ENCODE measurements at regions not wholly inside any gene's neighbourhood (a gene's known extent, or its start where the extent isn't known, plus 50 kb on each side); places are given as distances from the start of the nearest gene placed in this dataset.

DNA sequence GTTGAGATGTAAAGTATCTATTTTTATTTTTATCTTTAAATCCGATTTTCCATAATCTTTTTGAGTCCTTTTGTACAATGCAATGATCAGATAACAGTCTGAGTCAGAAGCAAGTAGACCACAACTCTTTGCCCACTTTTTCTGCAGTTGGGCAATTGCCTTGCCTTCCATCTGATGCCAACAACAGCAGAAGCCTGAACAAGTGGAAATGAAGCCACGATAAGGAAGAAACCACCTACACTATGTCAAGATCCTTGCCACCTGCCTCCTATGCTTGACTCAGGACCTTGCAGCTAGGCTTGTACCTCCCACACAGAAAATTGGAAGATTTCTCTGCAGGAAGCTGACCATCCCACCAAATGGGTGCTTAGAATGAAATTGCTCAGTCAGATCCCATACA, 78.6 kb downstream of the ANXA1 start:
- no peak for TF ChIP-seq EZH2phosphoT487 (IDR thresholded peaks at IDR 0.05; ENCODE audit: borderline replicate concordance, low read length)
- TF ChIP-seq, protein P1, sequence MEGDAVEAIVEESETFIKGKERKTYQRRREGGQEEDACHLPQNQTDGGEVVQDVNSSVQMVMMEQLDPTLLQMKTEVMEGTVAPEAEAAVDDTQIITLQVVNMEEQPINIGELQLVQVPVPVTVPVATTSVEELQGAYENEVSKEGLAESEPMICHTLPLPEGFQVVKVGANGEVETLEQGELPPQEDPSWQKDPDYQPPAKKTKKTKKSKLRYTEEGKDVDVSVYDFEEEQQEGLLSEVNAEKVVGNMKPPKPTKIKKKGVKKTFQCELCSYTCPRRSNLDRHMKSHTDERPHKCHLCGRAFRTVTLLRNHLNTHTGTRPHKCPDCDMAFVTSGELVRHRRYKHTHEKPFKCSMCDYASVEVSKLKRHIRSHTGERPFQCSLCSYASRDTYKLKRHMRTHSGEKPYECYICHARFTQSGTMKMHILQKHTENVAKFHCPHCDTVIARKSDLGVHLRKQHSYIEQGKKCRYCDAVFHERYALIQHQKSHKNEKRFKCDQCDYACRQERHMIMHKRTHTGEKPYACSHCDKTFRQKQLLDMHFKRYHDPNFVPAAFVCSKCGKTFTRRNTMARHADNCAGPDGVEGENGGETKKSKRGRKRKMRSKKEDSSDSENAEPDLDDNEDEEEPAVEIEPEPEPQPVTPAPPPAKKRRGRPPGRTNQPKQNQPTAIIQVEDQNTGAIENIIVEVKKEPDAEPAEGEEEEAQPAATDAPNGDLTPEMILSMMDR (IDR thresholded peaks at IDR 0.05; ENCODE audit: low read depth, low read length, poor library complexity, severe bottlenecking), result no peak
- Histone ChIP-seq H3K4me2 (ENCODE audit: low read length) (no peak overlapping the region), H3K36me3 (ENCODE audit: control insufficient read depth, low read length) (no peaks in the 10 kb centered on the region), H3K9me2 (replicated peaks; ENCODE audit: control insufficient read depth, low read length) (no peaks in the 10 kb centered on the region), H3F3A (ENCODE audit: control insufficient read depth, insufficient read depth) (no peaks in the 10 kb centered on the region), H3K27ac (ENCODE audit: low read depth, low read length) (no peak overlapping the region), H4K20me1 (ENCODE audit: control insufficient read depth, insufficient read depth, low read depth, low read length) (no peaks in the 10 kb centered on the region), H3K4me3 (ENCODE audit: low read length) (no peak overlapping the region), H3K9me3 (ENCODE audit: control insufficient read depth, insufficient read depth, low read length) (no peaks in the 10 kb centered on the region), H3K4me1 (ENCODE audit: control insufficient read depth, low read length) (no peaks in the 10 kb centered on the region), H3K27me3 (ENCODE audit: control insufficient read depth, low read length) (no peaks in the 10 kb centered on the region), H3K79me2 (ENCODE audit: control insufficient read depth, low read length) (no peaks in the 10 kb centered on the region)

DNA sequence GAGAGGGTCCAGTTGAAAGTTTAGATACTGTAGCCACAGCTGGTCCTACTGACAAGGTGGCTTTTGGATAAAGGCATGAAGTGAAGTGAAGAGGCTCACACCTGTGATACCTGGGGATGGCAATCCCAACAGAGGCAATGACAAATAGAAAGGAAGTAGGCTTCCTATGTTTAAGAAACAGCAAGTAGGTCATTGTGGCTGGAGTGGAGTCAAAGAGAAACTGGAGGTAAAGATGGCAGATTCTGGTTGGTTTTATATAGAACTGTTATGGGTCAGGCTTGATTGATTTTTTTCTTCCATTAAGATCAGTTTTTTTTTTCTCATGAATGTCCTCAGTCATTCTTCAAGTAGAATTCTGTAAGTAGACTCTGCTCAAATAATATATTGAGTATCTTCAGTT, 79.5 kb downstream of the ANXA1 start:
- Histone ChIP-seq H3K4me1 (ENCODE audit: control insufficient read depth, low read length) (no peaks in the 10 kb centered on the region), H3K9me2 (replicated peaks; ENCODE audit: control insufficient read depth, low read length) (no peaks in the 10 kb centered on the region), H3K27me3 (ENCODE audit: control insufficient read depth, low read length) (no peaks in the 10 kb centered on the region), H3K79me2 (ENCODE audit: control insufficient read depth, low read length) (no peaks in the 10 kb centered on the region), H3F3A (ENCODE audit: control insufficient read depth, insufficient read depth) (no peaks in the 10 kb centered on the region), H3K36me3 (ENCODE audit: control insufficient read depth, low read length) (no peaks in the 10 kb centered on the region), H3K4me3 (ENCODE audit: low read length) (no peak overlapping the region), H3K9me3 (ENCODE audit: control insufficient read depth, insufficient read depth, low read length) (no peaks in the 10 kb centered on the region), H3K27ac (ENCODE audit: low read depth, low read length) (no peak overlapping the region), H4K20me1 (ENCODE audit: control insufficient read depth, insufficient read depth, low read depth, low read length) (no peaks in the 10 kb centered on the region), H3K4me2 (ENCODE audit: low read length) (no peak overlapping the region)
- TF ChIP-seq EZH2phosphoT487 (IDR thresholded peaks at IDR 0.05; ENCODE audit: borderline replicate concordance, low read length), result no peak
- TF ChIP-seq, protein P1 (IDR thresholded peaks at IDR 0.05; ENCODE audit: low read depth, low read length, poor library complexity, severe bottlenecking), result no peak

DNA sequence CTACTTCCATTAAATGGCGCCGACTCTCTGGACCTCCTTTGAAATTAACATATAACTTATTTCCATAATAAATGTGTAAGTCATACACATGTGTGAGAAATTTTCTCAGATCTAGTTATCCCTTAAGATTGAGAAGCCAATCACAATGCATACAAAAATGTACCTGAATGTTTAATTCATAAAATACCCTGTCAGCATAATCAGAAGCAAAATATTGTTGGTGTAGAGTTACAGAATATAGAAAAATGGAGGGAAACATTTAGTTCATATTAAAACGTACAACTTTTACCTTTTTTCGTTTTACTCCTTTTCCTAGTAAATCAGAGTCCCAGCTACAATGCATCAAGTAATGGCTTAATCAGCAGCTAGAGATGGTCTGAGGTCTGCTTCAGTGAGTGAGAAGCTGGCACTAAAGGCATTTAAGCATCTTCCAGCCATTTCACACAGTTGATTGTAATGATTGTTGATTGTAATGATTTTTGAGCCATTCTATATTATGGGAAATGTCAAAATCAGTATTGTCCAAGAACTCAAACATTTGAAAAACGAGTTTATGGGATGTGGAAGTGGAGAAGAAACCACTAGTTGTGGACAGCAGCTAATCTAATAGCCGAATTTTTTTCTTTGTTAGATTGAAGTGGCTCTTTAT, 81.8 kb downstream of the ANXA1 start:
- TF ChIP-seq, protein P1 (IDR thresholded peaks at IDR 0.05; ENCODE audit: low read depth, low read length, poor library complexity, severe bottlenecking), result no peak
- TF ChIP-seq EZH2phosphoT487 (IDR thresholded peaks at IDR 0.05; ENCODE audit: borderline replicate concordance, low read length), result no peak
- no peaks in the 10 kb centered on the region for H3K79me2 ChIP-seq (ENCODE audit: control insufficient read depth, low read length)
- H4K20me1 ChIP-seq (ENCODE audit: control insufficient read depth, insufficient read depth, low read depth, low read length), result no peaks in the 10 kb centered on the region
- no peaks in the 10 kb centered on the region for H3K27me3 ChIP-seq (ENCODE audit: control insufficient read depth, low read length)
- no peaks in the 10 kb centered on the region for H3K9me2 ChIP-seq (replicated peaks; ENCODE audit: control insufficient read depth, low read length)
- H3K4me3 ChIP-seq (ENCODE audit: low read length), result no peak overlapping the region
- no peaks in the 10 kb centered on the region for H3K4me1 ChIP-seq (ENCODE audit: control insufficient read depth, low read length)
- no peaks in the 10 kb centered on the region for H3K36me3 ChIP-seq (ENCODE audit: control insufficient read depth, low read length)
- no peaks in the 10 kb centered on the region for H3F3A ChIP-seq (ENCODE audit: control insufficient read depth, insufficient read depth)
- no peak overlapping the region for H3K4me2 ChIP-seq (ENCODE audit: low read length)
- no peaks in the 10 kb centered on the region for H3K9me3 ChIP-seq (ENCODE audit: control insufficient read depth, insufficient read depth, low read length)
- H3K27ac ChIP-seq (ENCODE audit: low read depth, low read length), result no peak overlapping the region

Measured in DOHH2 (cell line).